Thyroid gland (tissue), 4 donors: ENCODE measurements at regions not wholly inside any gene's neighbourhood (a gene's known extent, or its start where the extent isn't known, plus 50 kb on each side); places are given as distances from the start of the nearest gene placed in this dataset.
A peak's percentile ranks its signal among the peaks of the same experiment; 100 is the strongest.

Experiments
- DNase-seq, 2 donors: peaks; one replicate each; pipeline ENCODE4 v3.0.0-alpha.2; 2019
- H3K27ac ChIP-seq, 3 donors: fragments of 200-600 bp; sonication (generic); 1 replicate in 2 of 3; 2 replicates in 1 of 3; pipeline ENCODE4 v1.5.1; 2016 to 2019; ENCODE audit warnings: mild to moderate bottlenecking in 1 of 3, moderate library complexity in 1 of 3
- H3K27me3 ChIP-seq: fragments of 200-600 bp; sonication (generic); one replicate; pipeline ENCODE4 v1.5.1; 2019
- H3K36me3 ChIP-seq, 2 donors: fragments of 200-600 bp; sonication (generic); one replicate each; pipeline ENCODE4 v1.5.1; 2016 to 2019
- H3K4me1 ChIP-seq, 2 donors: fragments of 200-600 bp; sonication (generic); one replicate each; pipeline ENCODE4 v1.5.1; 2017 to 2019
- H3K4me3 ChIP-seq, 3 donors: fragments of 200-600 bp; sonication (generic); replicated peaks in 1 of 3; 1 replicate in 2 of 3; 2 replicates in 1 of 3; pipeline ENCODE4 v1.5.1; 2016; ENCODE audit warnings: mild to moderate bottlenecking in 1 of 3
- H3K9me3 ChIP-seq: fragments of 200-600 bp; sonication (generic); one replicate; pipeline ENCODE4 v1.5.1; 2017
- POLR2A ChIP-seq, 2 donors: fragments of 450-650 bp; IDR thresholded peaks; one replicate each; pipeline ENCODE4 v1.6.1; 2017; ENCODE audit warnings: antibody characterized with exemption in 2 of 2, mild to moderate bottlenecking in 2 of 2, moderate library complexity in 1 of 2
- WGBS, 2 donors: methylation state at CpG; one replicate each; pipeline ENCODE4 v1.1.5; 2017; 5-methylcytosine and 5-hydroxymethylcytosine counted together
- intact Hi-C: fragments of 100-400 bp; cut with DNase I; formaldehyde crosslinking; loops from one replicate; pipeline ENCODE4 v1.15.1; 2023
- TF ChIP-seq, protein P1 (sequence below), 6 experiments: fragments of 200-600 bp in 3 of 6; fragments of 450-650 bp in 3 of 6; sonication (generic) in 3 of 6; IDR thresholded peaks; one replicate each; pipeline ENCODE4 v1.5.1; 2016 to 2019; ENCODE audit warnings: antibody characterized with exemption in 6 of 6, mild to moderate bottlenecking in 2 of 6, inconsistent platforms in 1 of 6, moderate library complexity in 1 of 6

DNA sequence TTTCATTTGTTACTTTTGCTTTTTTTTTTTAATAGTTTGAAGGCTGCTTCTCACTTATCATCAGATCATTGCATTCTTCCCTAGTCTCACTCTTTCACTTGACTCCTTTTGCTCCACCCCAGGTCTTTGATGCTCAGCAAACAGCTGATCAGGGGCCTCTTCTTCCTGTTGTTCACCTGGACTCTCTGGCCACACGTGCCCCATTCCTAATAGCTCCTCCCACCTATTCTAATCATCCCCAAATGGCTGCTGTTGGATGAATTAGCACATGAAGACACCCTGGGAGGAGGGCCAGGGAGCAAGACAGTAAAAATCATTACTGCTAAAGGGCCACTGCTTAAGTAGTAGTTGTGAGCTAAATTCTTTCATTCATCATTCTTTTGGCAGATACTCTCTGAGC lies 119.5 kb downstream of the MAB21L3 start:
- Histone ChIP-seq H3K27ac (no peak overlapping the region), H3K4me3 (no peak overlapping the region), H3K4me1 (peaks cover 13 to 35% of the 10 kb centered on the region in 2 donors), H3K27me3 (no peaks in the 10 kb centered on the region), H3K9me3 (no peaks in the 10 kb centered on the region), H3K36me3 (no peaks in the 10 kb centered on the region)
- intact Hi-C loops: loop anchor here (10.0 kb wide), 2 partner anchors 144 to 174 kb away; partner anchors contain the start of gene ATP1A1
- DNase-seq: no peak
- TF ChIP-seq, protein P1, sequence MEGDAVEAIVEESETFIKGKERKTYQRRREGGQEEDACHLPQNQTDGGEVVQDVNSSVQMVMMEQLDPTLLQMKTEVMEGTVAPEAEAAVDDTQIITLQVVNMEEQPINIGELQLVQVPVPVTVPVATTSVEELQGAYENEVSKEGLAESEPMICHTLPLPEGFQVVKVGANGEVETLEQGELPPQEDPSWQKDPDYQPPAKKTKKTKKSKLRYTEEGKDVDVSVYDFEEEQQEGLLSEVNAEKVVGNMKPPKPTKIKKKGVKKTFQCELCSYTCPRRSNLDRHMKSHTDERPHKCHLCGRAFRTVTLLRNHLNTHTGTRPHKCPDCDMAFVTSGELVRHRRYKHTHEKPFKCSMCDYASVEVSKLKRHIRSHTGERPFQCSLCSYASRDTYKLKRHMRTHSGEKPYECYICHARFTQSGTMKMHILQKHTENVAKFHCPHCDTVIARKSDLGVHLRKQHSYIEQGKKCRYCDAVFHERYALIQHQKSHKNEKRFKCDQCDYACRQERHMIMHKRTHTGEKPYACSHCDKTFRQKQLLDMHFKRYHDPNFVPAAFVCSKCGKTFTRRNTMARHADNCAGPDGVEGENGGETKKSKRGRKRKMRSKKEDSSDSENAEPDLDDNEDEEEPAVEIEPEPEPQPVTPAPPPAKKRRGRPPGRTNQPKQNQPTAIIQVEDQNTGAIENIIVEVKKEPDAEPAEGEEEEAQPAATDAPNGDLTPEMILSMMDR (IDR thresholded peaks at IDR 0.05): no peak
- no peak for TF ChIP-seq POLR2A (IDR thresholded peaks at IDR 0.05)
- 27 to 30% methylated on average over 1 of the region's 1 CpG for WGBS, 2 donors

DNA sequence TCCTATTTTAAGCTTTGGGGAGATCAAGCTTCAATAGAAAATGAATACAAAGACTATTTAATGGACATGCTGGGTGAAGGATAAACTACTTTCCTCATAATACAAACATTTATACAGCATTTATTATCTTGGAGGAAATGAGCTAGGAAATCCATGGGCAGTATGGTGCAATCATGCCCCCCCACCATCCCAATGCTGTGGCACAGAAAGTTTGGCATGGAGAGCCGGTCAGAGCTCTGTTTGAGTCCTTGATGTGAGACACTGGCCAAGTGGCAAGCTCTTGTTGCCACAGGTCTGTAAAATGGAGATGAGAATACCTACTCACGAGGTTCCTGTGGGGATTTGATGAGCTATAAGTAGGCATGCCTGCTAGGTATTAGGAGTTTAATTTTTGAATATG lies 120.6 kb downstream of the MAB21L3 start:
- Histone ChIP-seq H3K36me3 (no peaks in the 10 kb centered on the region), H3K9me3 (no peaks in the 10 kb centered on the region), H3K27ac (no peak overlapping the region), H3K4me3 (no peak overlapping the region), H3K4me1 (peaks cover 13 to 29% of the 10 kb centered on the region in 2 donors), H3K27me3 (no peaks in the 10 kb centered on the region)
- 66 to 85% methylated on average over 2 of the region's 2 CpGs for WGBS, 2 donors
- TF ChIP-seq, protein P1 (IDR thresholded peaks at IDR 0.05): no peak
- no peak for TF ChIP-seq POLR2A (IDR thresholded peaks at IDR 0.05)
- DNase-seq: no peak
- intact Hi-C loops: loop anchor here (10.0 kb wide), 2 partner anchors 143 to 173 kb away; partner anchors contain the start of gene ATP1A1

DNA sequence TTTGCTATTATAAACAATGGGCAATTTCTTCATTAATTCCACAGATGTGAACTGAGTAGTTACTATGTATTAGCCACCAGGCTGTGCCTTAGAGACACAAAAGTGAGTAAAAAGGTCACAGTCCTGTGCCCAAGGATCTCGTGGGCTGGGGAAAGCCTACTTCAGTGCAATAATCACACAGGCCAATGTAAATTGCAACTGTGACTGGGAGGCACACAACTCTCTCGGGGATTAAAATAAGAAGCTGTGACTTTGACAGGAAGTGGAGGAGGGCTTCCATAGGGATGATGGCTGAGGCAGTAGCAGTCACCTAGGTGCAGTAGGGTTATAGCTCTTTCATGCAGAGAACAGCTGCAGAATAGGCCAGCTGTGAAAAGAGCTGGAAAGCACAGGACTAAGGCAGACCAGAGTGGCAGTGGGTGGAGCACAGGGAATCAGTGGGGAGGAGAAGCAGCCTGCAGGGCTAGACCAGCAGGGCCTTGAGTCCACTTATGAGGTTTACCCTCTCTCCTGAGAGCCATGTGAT lies 121.9 kb downstream of the MAB21L3 start:
- Histone ChIP-seq H3K36me3 (no peaks in the 10 kb centered on the region), H3K4me3 (no peak overlapping the region), H3K27ac (peak overlapping the region; percentile 11 to 46 (median 38)), H3K27me3 (no peaks in the 10 kb centered on the region), H3K4me1 (peaks cover 13 to 29% of the 10 kb centered on the region in 2 donors), H3K9me3 (no peaks in the 10 kb centered on the region)
- 10 to 23% methylated on average over 2 of the region's 2 CpGs for WGBS, 2 donors
- TF ChIP-seq, protein P1 (IDR thresholded peaks at IDR 0.05): peak in 5 of 6 experiments; percentile 27 to 93 (median 73)
- no peak for TF ChIP-seq POLR2A (IDR thresholded peaks at IDR 0.05)
- peak; percentile 76 to 77 for DNase-seq
- intact Hi-C loops: loop anchor here (10.0 kb wide), 2 partner anchors 142 to 172 kb away; partner anchors contain the start of gene ATP1A1

DNA sequence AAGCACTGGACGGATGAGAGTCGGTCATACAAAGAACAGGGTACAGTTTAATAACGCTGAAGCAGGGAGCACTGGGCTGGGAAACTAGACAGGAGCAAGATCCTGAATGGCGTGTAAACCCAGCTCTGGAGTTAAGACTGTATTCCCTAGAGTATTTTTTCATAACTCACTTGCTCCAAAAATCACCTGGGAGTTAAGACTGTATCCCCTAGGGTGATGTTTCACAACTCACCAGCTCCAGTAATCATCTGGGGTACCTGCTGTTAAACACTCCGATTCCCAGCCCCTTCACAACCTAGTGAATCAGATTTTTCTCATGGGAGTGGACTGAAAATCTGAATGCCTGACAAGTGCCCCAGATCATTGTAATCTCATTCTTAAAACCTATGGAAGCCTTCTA lies 123.2 kb downstream of the MAB21L3 start:
- H3K36me3 ChIP-seq: no peaks in the 10 kb centered on the region
- 92 to 95% methylated on average over 5 of the region's 5 CpGs for WGBS, 2 donors
- DNase-seq: no peak
- H3K4me3 ChIP-seq: no peak overlapping the region
- intact Hi-C loops: loop anchor here (10.0 kb wide), 2 partner anchors 140 to 170 kb away; partner anchors contain the start of gene ATP1A1
- no peaks in the 10 kb centered on the region for H3K9me3 ChIP-seq
- H3K27ac ChIP-seq: peak overlapping the region in 1 of 3 donors; percentile 38
- TF ChIP-seq, protein P1 (IDR thresholded peaks at IDR 0.05): no peak
- TF ChIP-seq POLR2A (IDR thresholded peaks at IDR 0.05): no peak
- H3K4me1 ChIP-seq: peaks cover 13 to 29% of the 10 kb centered on the region in 2 donors
- H3K27me3 ChIP-seq: no peaks in the 10 kb centered on the region

DNA sequence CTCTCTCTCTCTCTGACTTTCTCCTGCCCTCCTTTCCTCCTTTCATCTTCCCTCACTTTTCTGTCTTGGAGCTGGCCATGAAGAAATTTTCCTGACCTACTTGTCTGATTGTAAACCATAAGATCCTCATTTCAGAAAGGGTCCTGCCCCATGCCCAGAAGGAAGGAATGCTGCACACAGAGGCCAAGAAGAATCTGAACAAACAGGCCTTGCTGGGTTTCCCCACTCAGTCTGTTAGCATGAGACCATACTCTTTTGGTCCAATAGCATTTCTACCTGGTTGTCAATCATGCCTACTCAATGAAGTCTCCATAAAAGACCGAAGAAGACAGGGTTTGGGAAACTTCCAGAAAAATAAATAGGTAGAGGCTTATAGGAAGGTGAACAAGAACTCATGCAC lies 128.7 kb downstream of the MAB21L3 start:
- H3K4me1 ChIP-seq: peaks cover 20 to 34% of the 10 kb centered on the region in 2 donors
- H3K36me3 ChIP-seq: no peaks in the 10 kb centered on the region
- H3K4me3 ChIP-seq: no peak overlapping the region
- intact Hi-C loops: loop anchor here (10.0 kb wide), 2 partner anchors 135 to 165 kb away; partner anchors contain the start of gene ATP1A1
- no peak overlapping the region for H3K27ac ChIP-seq
- TF ChIP-seq, protein P1 (IDR thresholded peaks at IDR 0.05): no peak
- no peak for TF ChIP-seq POLR2A (IDR thresholded peaks at IDR 0.05)
- DNase-seq: no peak
- no peaks in the 10 kb centered on the region for H3K27me3 ChIP-seq
- WGBS, 2 donors: 92% methylated on average over 1 of the region's 1 CpG
- no peaks in the 10 kb centered on the region for H3K9me3 ChIP-seq
